ENCODE measurements at regions not wholly inside any gene's neighbourhood (a gene's known extent, or its start where the extent isn't known, plus 50 kb on each side); places are given as distances from the start of the nearest gene placed in this dataset.

GRCh38 chr13:90094357-90094756 lies 1253.1 kb upstream of the MIR17HG start:
- TF ChIP-seq CTCF (IDR thresholded peaks at IDR 0.05; ENCODE audit: insufficient read depth, low read length) (no peak), REST (IDR thresholded peaks at IDR 0.05; ENCODE audit: insufficient replicate concordance, low read depth) (no peak)
